HG03159 (cell line): ENCODE measurements at regions not wholly inside any gene's neighbourhood (a gene's known extent, or its start where the extent isn't known, plus 50 kb on each side); places are given as distances from the start of the nearest gene placed in this dataset.
"Not testable (repeated sequence)": the region's sequence is repeated elsewhere in the genome, so short reads cannot be mapped to it uniquely, and the experiment has no call there.

Source experiments
- ATAC-seq: cut with Tn5 transposase; IDR thresholded peaks from one replicate; pipeline ENCODE4 v1.9.1; 2021; ENCODE audit warnings: mild to moderate bottlenecking, moderate library complexity; ENCODE audit not compliant: unreplicated experiment

DNA sequence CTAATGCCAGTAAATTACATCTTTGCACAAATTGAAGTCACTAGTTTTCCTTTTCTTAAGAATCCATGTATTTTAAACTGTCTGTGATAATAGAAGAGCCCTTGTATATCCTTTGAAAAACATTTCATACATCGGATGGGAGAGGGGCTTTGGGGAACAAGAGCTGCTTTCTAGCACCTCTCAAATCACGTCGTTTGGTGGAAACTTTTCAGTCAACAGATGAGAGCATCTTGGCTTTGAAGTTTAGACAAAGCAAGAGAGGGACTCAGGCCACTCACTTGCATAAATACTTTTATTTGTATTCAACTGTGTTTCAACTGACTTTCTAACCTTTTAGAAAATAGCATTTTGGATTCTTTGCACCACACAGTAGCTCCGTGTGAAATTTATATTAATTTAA, 502.3 kb upstream of the IMPG1 start:
- ATAC-seq: no peak

GRCh38 chr6:76565932-76566331, 493.5 kb upstream of the IMPG1 start:
- no peak for ATAC-seq

- not testable (repeated sequence) for ATAC-seq
Observed at GRCh38 chr6:76562371-76562770, 489.9 kb upstream of the IMPG1 start.

GRCh38 chr6:76560851-76561755, 488.6 kb upstream of the IMPG1 start:
- ATAC-seq: not testable (repeated sequence)

- no peak for ATAC-seq
Observed at GRCh38 chr6:76553256-76553655, 480.8 kb upstream of the IMPG1 start.

DNA sequence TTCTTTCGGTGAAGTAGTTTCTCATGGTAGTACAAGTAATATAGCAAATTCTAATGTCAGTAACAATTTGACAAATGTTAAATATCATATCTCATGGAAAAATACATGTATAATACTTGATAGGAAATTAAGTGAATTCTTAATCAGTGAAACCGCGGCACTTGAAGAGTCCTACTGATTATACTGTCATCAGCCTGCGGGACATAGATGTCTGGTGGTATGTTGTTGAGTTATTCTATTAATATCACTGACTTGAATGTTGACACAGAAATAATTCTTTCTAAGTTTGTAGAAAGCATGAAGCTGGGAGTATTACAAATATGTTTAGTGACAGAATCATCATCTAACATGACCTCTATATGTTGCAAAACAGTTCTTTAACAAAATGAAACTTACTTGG, 479.8 kb upstream of the IMPG1 start:
- ATAC-seq: no peak

DNA sequence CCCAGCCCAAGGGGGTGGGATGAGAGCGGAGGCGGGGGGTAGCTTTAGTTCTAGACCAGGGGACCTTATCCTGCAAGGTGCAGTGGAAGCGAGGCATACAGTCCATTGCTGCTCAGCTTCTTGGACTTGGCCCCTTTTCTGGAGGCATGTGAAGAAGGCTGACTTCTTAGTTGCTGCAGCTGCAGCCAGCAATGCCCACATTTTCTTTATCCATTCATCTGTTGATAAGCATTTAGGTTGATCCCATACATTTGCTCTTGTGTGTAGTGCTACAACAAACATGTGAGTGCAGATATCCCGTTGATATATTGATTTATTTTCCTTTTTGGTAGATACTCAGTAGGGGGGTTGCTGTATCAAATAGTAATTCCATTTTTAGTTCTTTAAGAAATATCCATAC, 461.2 kb upstream of the IMPG1 start:
- ATAC-seq: no peak

DNA sequence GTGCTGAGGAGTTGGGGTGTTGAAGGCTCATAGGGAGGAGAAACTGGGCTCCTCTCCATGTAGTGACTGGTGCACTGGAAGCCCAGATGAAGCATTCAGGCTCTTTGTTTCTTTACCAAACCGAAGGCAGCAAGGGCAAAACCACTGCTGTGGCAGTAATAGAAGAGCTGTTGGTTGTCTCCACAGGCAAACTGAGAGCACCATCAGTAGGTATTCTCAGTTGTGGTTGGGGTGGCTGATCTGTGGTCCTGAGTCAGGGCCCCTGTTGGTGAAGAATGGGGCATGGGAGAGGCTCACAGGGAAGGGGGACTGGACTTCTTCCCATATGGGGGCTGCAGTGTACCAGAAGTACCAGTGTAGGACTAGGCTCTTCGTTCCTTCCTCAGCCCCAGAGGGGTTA, 460.2 kb upstream of the IMPG1 start:
- ATAC-seq: no peak

- ATAC-seq: no peak
Observed at GRCh38 chr6:76518443-76518842, 446.0 kb upstream of the IMPG1 start.

DNA sequence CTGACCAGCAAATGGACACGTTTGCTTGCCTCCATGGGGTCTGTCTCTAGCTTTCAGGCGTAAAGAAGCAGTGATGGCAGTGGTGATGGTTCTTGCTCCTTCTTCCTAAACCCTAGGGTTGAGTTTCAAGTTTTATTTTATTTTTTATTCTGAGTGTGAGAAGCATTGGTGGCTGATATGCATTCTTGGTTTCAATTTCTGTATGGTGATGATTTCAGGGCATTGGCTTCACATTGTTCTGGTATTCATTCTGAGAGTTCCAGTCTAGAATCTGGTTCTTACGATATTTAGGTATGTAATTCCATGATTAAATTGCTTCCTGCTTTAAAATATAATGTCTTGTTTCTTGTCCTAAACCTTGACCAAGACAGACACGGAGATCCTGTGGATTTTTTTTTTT, 444.5 kb upstream of the IMPG1 start:
- ATAC-seq: no peak

DNA sequence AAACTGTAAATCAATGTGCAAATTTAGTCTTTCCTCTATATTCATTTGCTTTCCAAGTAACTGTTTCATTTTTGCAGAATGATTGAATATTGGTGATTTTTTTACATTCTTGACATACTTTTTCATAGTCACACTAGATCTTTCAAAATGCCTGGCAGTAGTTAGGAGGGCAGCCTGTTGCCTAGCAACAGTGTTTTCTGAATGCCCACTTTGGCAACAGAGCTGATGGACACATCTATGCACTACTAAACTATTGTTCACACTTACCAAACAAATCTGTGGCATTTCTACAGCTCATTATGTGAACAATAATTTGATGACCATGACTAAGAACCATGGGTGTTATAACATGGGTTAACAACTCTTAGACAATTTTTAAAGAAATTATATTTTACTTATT, 438.0 kb upstream of the IMPG1 start:
- ATAC-seq: no peak

DNA sequence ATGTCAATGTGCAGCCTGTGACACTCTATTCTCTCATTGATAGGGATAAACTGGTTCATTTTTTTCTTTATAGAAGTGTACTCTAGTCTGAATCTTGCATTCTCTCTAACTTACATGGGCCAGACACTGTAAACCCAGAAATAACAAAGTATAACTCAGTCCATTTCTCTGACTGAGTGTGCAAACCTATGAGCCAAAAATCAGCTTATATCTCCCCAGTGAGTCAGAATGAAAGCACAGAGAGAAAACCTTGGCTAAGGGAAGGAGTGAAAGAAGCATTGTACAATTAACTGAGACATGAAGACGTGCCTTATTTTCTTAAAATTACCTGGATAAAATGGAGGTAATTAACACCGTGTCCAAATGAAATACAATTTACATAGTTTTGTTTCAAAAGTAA, 436.9 kb upstream of the IMPG1 start:
- ATAC-seq: no peak

- no peak for ATAC-seq
Observed at GRCh38 chr6:76506808-76507207, 434.3 kb upstream of the IMPG1 start.

- ATAC-seq: no peak
Observed at GRCh38 chr6:76495909-76496308, 423.4 kb upstream of the IMPG1 start.

- ATAC-seq: not testable (repeated sequence)
Observed at GRCh38 chr6:76491376-76491775, 418.9 kb upstream of the IMPG1 start.

DNA sequence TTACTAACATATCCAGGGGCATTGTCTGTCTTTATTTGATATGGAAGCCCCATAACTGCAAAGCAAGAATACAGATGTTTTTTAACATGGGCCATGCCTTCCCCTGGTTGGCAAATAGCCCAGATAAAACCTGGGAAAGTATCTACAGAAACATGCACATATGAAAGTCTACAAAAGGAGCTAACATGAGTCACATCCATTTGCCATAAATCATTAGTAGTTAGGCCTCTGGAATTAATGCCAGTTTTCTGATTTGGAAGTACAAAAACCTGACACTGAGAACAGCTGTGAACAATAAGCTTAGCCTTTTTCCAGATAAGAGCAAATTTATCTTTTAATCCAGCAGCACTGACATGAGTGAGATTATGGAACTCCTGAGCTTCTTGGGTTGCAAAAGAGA, 418.0 kb upstream of the IMPG1 start:
- no peak for ATAC-seq

- no peak for ATAC-seq
Observed at GRCh38 chr6:76481101-76481500, 408.6 kb upstream of the IMPG1 start.

DNA sequence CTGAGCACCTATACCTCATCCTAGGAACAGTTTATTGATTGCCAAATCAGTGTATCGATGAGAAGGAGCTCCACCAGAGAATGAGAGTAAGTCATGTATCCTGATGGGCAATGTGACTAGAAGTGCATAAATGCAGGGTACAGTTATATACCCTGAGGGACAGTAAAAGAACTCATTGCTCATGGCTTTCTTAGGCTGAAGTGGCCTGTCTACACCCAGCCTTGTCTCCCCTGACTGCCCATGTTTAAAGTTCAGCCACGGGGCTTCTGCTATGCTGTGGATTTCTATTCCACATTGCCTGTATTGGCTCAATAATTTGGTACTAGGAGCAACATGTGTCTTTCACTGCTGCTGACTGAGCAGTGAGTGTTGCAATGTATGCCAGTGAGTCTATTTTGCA, 400.4 kb upstream of the IMPG1 start:
- no peak for ATAC-seq

GRCh38 chr6:76466286-76466685, 393.8 kb upstream of the IMPG1 start:
- ATAC-seq: no peak

DNA sequence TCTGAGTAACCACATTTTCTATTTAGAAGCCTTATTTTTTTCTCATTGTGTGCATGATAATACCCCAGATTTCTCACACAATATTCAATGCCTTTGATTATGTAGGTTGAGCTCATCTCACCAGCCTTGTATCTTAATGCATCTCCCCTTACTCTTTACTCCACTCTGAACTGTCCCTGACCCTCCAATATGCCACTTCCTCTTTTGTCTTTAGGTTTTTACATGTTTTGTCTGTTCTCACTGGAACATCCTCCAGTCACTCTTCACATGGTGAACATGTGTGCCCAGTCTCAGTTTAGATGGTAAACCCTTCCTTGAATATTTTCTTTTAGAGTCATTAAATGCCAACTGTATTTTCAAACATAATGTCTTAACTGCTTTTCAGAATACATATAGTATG, 392.9 kb upstream of the IMPG1 start:
- ATAC-seq: no peak

- ATAC-seq: no peak
Observed at GRCh38 chr6:76453270-76453669, 380.8 kb upstream of the IMPG1 start.

GRCh38 chr6:76451926-76452709, 379.7 kb upstream of the IMPG1 start:
- no peak for ATAC-seq
